ENCODE measurements at regions not wholly inside any gene's neighbourhood (a gene's known extent, or its start where the extent isn't known, plus 50 kb on each side); places are given as distances from the start of the nearest gene placed in this dataset.

- intact Hi-C loops (cut with DNase I) = no loop called here
- DNase-seq = no peak
- WGBS, 2 donors = 100% methylated on average over 1 to 2 of the region's 3 CpGs
Measured at GRCh38 chr15:31563421-31563820, 236.8 kb downstream of the KLF13 start.

GRCh38 chr15:31567861-31568260 is 241.2 kb downstream of the KLF13 start:
- WGBS, 2 donors = 65 to 76% methylated on average over 2 of the region's 2 CpGs
- intact Hi-C loops (cut with DNase I) = no loop called here
- TF ChIP-seq POLR2A (IDR thresholded peaks at IDR 0.05) (no peak), CTCF (IDR thresholded peaks at IDR 0.05) (no peak)
- H3K9me3 ChIP-seq = no peaks in the 10 kb centered on the region
- H3K27ac ChIP-seq = no peak overlapping the region
- DNase-seq = no peak
- peaks cover 0 to 9% (median 0%) of the 10 kb centered on the region in 3 donors for H3K36me3 ChIP-seq
- H3K4me1 ChIP-seq = no peaks in the 10 kb centered on the region
- H3K4me3 ChIP-seq = no peak overlapping the region
- H3K27me3 ChIP-seq = no peaks in the 10 kb centered on the region

More at GRCh38 chr15:31563421-31563820, 236.8 kb downstream of the KLF13 start:
- Histone ChIP-seq H3K9me3 (no peaks in the 10 kb centered on the region), H3K27ac (no peak overlapping the region), H3K4me3 (no peak overlapping the region), H3K4me1 (no peaks in the 10 kb centered on the region), H3K36me3 (peaks cover 0 to 9% (median 0%) of the 10 kb centered on the region in 3 donors), H3K27me3 (no peaks in the 10 kb centered on the region)
- no peak for TF ChIP-seq CTCF (IDR thresholded peaks at IDR 0.05)
- no peak for TF ChIP-seq POLR2A (IDR thresholded peaks at IDR 0.05)

- no peaks in the 10 kb centered on the region for H3K27me3 ChIP-seq
- H3K27ac ChIP-seq = no peak overlapping the region
- H3K4me3 ChIP-seq = no peak overlapping the region
- 88 to 92% methylated on average over 8 to 13 of the region's 17 CpGs for WGBS, 2 donors
- DNase-seq = no peak
- no peaks in the 10 kb centered on the region for H3K9me3 ChIP-seq
- H3K36me3 ChIP-seq = peaks cover 0 to 9% (median 0%) of the 10 kb centered on the region in 3 donors
- TF ChIP-seq CTCF (IDR thresholded peaks at IDR 0.05) = no peak
- no peak for TF ChIP-seq POLR2A (IDR thresholded peaks at IDR 0.05)
- H3K4me1 ChIP-seq = peaks cover 0 to 6% (median 0%) of the 10 kb centered on the region in 3 donors
- intact Hi-C loops (cut with DNase I) = no loop called here
Measured at GRCh38 chr15:31569836-31570235, 243.2 kb downstream of the KLF13 start.

GRCh38 chr15:31570591-31570990 is 244.0 kb downstream of the KLF13 start:
- no peak for DNase-seq
- no peak overlapping the region for H3K4me3 ChIP-seq
- H3K9me3 ChIP-seq = no peaks in the 10 kb centered on the region
- TF ChIP-seq CTCF (IDR thresholded peaks at IDR 0.05) (no peak), POLR2A (IDR thresholded peaks at IDR 0.05) (no peak)
- no peak overlapping the region for H3K27ac ChIP-seq
- peaks cover 0 to 9% (median 0%) of the 10 kb centered on the region in 3 donors for H3K36me3 ChIP-seq
- intact Hi-C loops (cut with DNase I) = no loop called here
- 85 to 87% methylated on average over 11 of the region's 11 CpGs for WGBS, 2 donors
- H3K27me3 ChIP-seq = no peaks in the 10 kb centered on the region
- H3K4me1 ChIP-seq = peaks cover 0 to 10% (median 0%) of the 10 kb centered on the region in 3 donors

GRCh38 chr15:31571676-31572075 is 245.0 kb downstream of the KLF13 start:
- Histone ChIP-seq H3K9me3 (no peaks in the 10 kb centered on the region), H3K36me3 (peaks cover 0 to 9% (median 0%) of the 10 kb centered on the region in 3 donors), H3K27ac (no peak overlapping the region), H3K4me1 (peaks cover 0 to 10% (median 0%) of the 10 kb centered on the region in 3 donors), H3K4me3 (no peak overlapping the region), H3K27me3 (no peaks in the 10 kb centered on the region)
- 78 to 83% methylated on average over 3 of the region's 3 CpGs for WGBS, 2 donors
- TF ChIP-seq CTCF (IDR thresholded peaks at IDR 0.05) = peak in 1 of 6 experiments; percentile 14
- no peak for TF ChIP-seq POLR2A (IDR thresholded peaks at IDR 0.05)
- intact Hi-C loops (cut with DNase I) = no loop called here
- DNase-seq = no peak
